ENCODE measurements at regions not wholly inside any gene's neighbourhood (a gene's known extent, or its start where the extent isn't known, plus 50 kb on each side); places are given as distances from the start of the nearest gene placed in this dataset.

- no peaks in the 10 kb centered on the region for H3K9me3 ChIP-seq (ENCODE audit: control insufficient read depth in 2 of 2, low read length in 2 of 2)
- H3K27ac ChIP-seq (ENCODE audit: low read length) = no peak overlapping the region
- no peaks in the 10 kb centered on the region for H3K36me3 ChIP-seq (ENCODE audit: control insufficient read depth in 2 of 2, insufficient read depth in 2 of 2, low read length in 2 of 2)
- no peaks in the 10 kb centered on the region for H3K4me1 ChIP-seq (ENCODE audit: control insufficient read depth, insufficient read depth, low read length)
- no peaks in the 10 kb centered on the region for H3K27me3 ChIP-seq (ENCODE audit: control insufficient read depth in 1 of 2, insufficient read depth in 2 of 2, low read length in 2 of 2)
- H3K9ac ChIP-seq (ENCODE audit: low read length in 2 of 2) = no peak overlapping the region
- no peak overlapping the region for H3K4me3 ChIP-seq (ENCODE audit: low read length in 2 of 2)
Observed at GRCh38 chr16:52005551-52005950, 541.4 kb downstream of the TOX3 start.

GRCh38 chr16:52004343-52004742 lies 542.6 kb downstream of the TOX3 start:
- Histone ChIP-seq H3K4me1 (ENCODE audit: control insufficient read depth, insufficient read depth, low read length) (no peaks in the 10 kb centered on the region), H3K9ac (ENCODE audit: low read length in 2 of 2) (no peak overlapping the region), H3K27ac (ENCODE audit: low read length) (no peak overlapping the region), H3K36me3 (ENCODE audit: control insufficient read depth in 2 of 2, insufficient read depth in 2 of 2, low read length in 2 of 2) (no peaks in the 10 kb centered on the region), H3K9me3 (ENCODE audit: control insufficient read depth in 2 of 2, low read length in 2 of 2) (no peaks in the 10 kb centered on the region), H3K27me3 (ENCODE audit: control insufficient read depth in 1 of 2, insufficient read depth in 2 of 2, low read length in 2 of 2) (no peaks in the 10 kb centered on the region), H3K4me3 (ENCODE audit: low read length in 2 of 2) (no peak overlapping the region)

GRCh38 chr16:52002026-52002425 lies 544.9 kb downstream of the TOX3 start:
- Histone ChIP-seq H3K4me3 (ENCODE audit: low read length in 2 of 2) (no peak overlapping the region), H3K4me1 (ENCODE audit: control insufficient read depth, insufficient read depth, low read length) (no peaks in the 10 kb centered on the region), H3K36me3 (ENCODE audit: control insufficient read depth in 2 of 2, insufficient read depth in 2 of 2, low read length in 2 of 2) (no peaks in the 10 kb centered on the region)

GRCh38 chr16:51996516-51996915 lies 550.4 kb downstream of the TOX3 start:
- no peaks in the 10 kb centered on the region for H3K27me3 ChIP-seq (ENCODE audit: control insufficient read depth in 1 of 2, insufficient read depth in 2 of 2, low read length in 2 of 2)
- H3K27ac ChIP-seq (ENCODE audit: low read length) = no peak overlapping the region
- no peak overlapping the region for H3K4me3 ChIP-seq (ENCODE audit: low read length in 2 of 2)
- H3K9ac ChIP-seq (ENCODE audit: low read length in 2 of 2) = no peak overlapping the region
- H3K9me3 ChIP-seq (ENCODE audit: control insufficient read depth in 2 of 2, low read length in 2 of 2) = no peaks in the 10 kb centered on the region
- no peaks in the 10 kb centered on the region for H3K36me3 ChIP-seq (ENCODE audit: control insufficient read depth in 2 of 2, insufficient read depth in 2 of 2, low read length in 2 of 2)
- H3K4me1 ChIP-seq (ENCODE audit: control insufficient read depth, insufficient read depth, low read length) = no peaks in the 10 kb centered on the region

More at GRCh38 chr16:52002026-52002425, 544.9 kb downstream of the TOX3 start:
- Histone ChIP-seq H3K9ac (ENCODE audit: low read length in 2 of 2) (no peak overlapping the region), H3K27me3 (ENCODE audit: control insufficient read depth in 1 of 2, insufficient read depth in 2 of 2, low read length in 2 of 2) (no peaks in the 10 kb centered on the region), H3K27ac (ENCODE audit: low read length) (no peak overlapping the region), H3K9me3 (ENCODE audit: control insufficient read depth in 2 of 2, low read length in 2 of 2) (no peaks in the 10 kb centered on the region)

- Histone ChIP-seq H3K27me3 (ENCODE audit: control insufficient read depth in 1 of 2, insufficient read depth in 2 of 2, low read length in 2 of 2) (no peaks in the 10 kb centered on the region), H3K9ac (ENCODE audit: low read length in 2 of 2) (no peak overlapping the region), H3K27ac (ENCODE audit: low read length) (no peak overlapping the region), H3K4me3 (ENCODE audit: low read length in 2 of 2) (no peak overlapping the region), H3K36me3 (ENCODE audit: control insufficient read depth in 2 of 2, insufficient read depth in 2 of 2, low read length in 2 of 2) (no peaks in the 10 kb centered on the region), H3K9me3 (ENCODE audit: control insufficient read depth in 2 of 2, low read length in 2 of 2) (no peaks in the 10 kb centered on the region), H3K4me1 (ENCODE audit: control insufficient read depth, insufficient read depth, low read length) (no peaks in the 10 kb centered on the region)
Observed at GRCh38 chr16:51994597-51994996, 552.3 kb downstream of the TOX3 start.

- Histone ChIP-seq H3K9ac (ENCODE audit: low read length in 2 of 2) (no peak overlapping the region), H3K9me3 (ENCODE audit: control insufficient read depth in 2 of 2, low read length in 2 of 2) (no peaks in the 10 kb centered on the region), H3K4me1 (ENCODE audit: control insufficient read depth, insufficient read depth, low read length) (no peaks in the 10 kb centered on the region), H3K27me3 (ENCODE audit: control insufficient read depth in 1 of 2, insufficient read depth in 2 of 2, low read length in 2 of 2) (no peaks in the 10 kb centered on the region), H3K36me3 (ENCODE audit: control insufficient read depth in 2 of 2, insufficient read depth in 2 of 2, low read length in 2 of 2) (no peaks in the 10 kb centered on the region), H3K27ac (ENCODE audit: low read length) (no peak overlapping the region), H3K4me3 (ENCODE audit: low read length in 2 of 2) (no peak overlapping the region)
Observed at GRCh38 chr16:51989637-51990230, 557.2 kb downstream of the TOX3 start.

GRCh38 chr16:51988977-51989376 lies 558.0 kb downstream of the TOX3 start:
- no peaks in the 10 kb centered on the region for H3K4me1 ChIP-seq (ENCODE audit: control insufficient read depth, insufficient read depth, low read length)
- no peak overlapping the region for H3K27ac ChIP-seq (ENCODE audit: low read length)
- no peaks in the 10 kb centered on the region for H3K36me3 ChIP-seq (ENCODE audit: control insufficient read depth in 2 of 2, insufficient read depth in 2 of 2, low read length in 2 of 2)
- no peaks in the 10 kb centered on the region for H3K27me3 ChIP-seq (ENCODE audit: control insufficient read depth in 1 of 2, insufficient read depth in 2 of 2, low read length in 2 of 2)
- H3K4me3 ChIP-seq (ENCODE audit: low read length in 2 of 2) = no peak overlapping the region
- H3K9ac ChIP-seq (ENCODE audit: low read length in 2 of 2) = no peak overlapping the region
- no peaks in the 10 kb centered on the region for H3K9me3 ChIP-seq (ENCODE audit: control insufficient read depth in 2 of 2, low read length in 2 of 2)

- Histone ChIP-seq H3K27ac (ENCODE audit: low read length) (no peak overlapping the region), H3K9ac (ENCODE audit: low read length in 2 of 2) (no peak overlapping the region), H3K27me3 (ENCODE audit: control insufficient read depth in 1 of 2, insufficient read depth in 2 of 2, low read length in 2 of 2) (no peaks in the 10 kb centered on the region)
Observed at GRCh38 chr16:51987519-51987918, 559.4 kb downstream of the TOX3 start.

GRCh38 chr16:51986717-51987116 lies 560.2 kb downstream of the TOX3 start:
- Histone ChIP-seq H3K36me3 (ENCODE audit: control insufficient read depth in 2 of 2, insufficient read depth in 2 of 2, low read length in 2 of 2) (no peaks in the 10 kb centered on the region), H3K27me3 (ENCODE audit: control insufficient read depth in 1 of 2, insufficient read depth in 2 of 2, low read length in 2 of 2) (no peaks in the 10 kb centered on the region), H3K27ac (ENCODE audit: low read length) (no peak overlapping the region), H3K9ac (ENCODE audit: low read length in 2 of 2) (no peak overlapping the region), H3K4me3 (ENCODE audit: low read length in 2 of 2) (no peak overlapping the region), H3K4me1 (ENCODE audit: control insufficient read depth, insufficient read depth, low read length) (no peaks in the 10 kb centered on the region), H3K9me3 (ENCODE audit: control insufficient read depth in 2 of 2, low read length in 2 of 2) (no peaks in the 10 kb centered on the region)

More at GRCh38 chr16:51987519-51987918, 559.4 kb downstream of the TOX3 start:
- Histone ChIP-seq H3K36me3 (ENCODE audit: control insufficient read depth in 2 of 2, insufficient read depth in 2 of 2, low read length in 2 of 2) (no peaks in the 10 kb centered on the region), H3K4me1 (ENCODE audit: control insufficient read depth, insufficient read depth, low read length) (no peaks in the 10 kb centered on the region), H3K9me3 (ENCODE audit: control insufficient read depth in 2 of 2, low read length in 2 of 2) (no peaks in the 10 kb centered on the region), H3K4me3 (ENCODE audit: low read length in 2 of 2) (no peak overlapping the region)

- H3K4me1 ChIP-seq (ENCODE audit: control insufficient read depth, insufficient read depth, low read length) = no peaks in the 10 kb centered on the region
- no peak overlapping the region for H3K27ac ChIP-seq (ENCODE audit: low read length)
- H3K27me3 ChIP-seq (ENCODE audit: control insufficient read depth in 1 of 2, insufficient read depth in 2 of 2, low read length in 2 of 2) = no peaks in the 10 kb centered on the region
- H3K36me3 ChIP-seq (ENCODE audit: control insufficient read depth in 2 of 2, insufficient read depth in 2 of 2, low read length in 2 of 2) = no peaks in the 10 kb centered on the region
- no peak overlapping the region for H3K9ac ChIP-seq (ENCODE audit: low read length in 2 of 2)
- no peak overlapping the region for H3K4me3 ChIP-seq (ENCODE audit: low read length in 2 of 2)
- H3K9me3 ChIP-seq (ENCODE audit: control insufficient read depth in 2 of 2, low read length in 2 of 2) = no peaks in the 10 kb centered on the region
Observed at GRCh38 chr16:51986301-51986700, 560.6 kb downstream of the TOX3 start.

GRCh38 chr16:51985126-51985525 lies 561.8 kb downstream of the TOX3 start:
- no peak overlapping the region for H3K9ac ChIP-seq (ENCODE audit: low read length in 2 of 2)
- H3K27me3 ChIP-seq (ENCODE audit: control insufficient read depth in 1 of 2, insufficient read depth in 2 of 2, low read length in 2 of 2) = no peaks in the 10 kb centered on the region
- no peak overlapping the region for H3K27ac ChIP-seq (ENCODE audit: low read length)
- H3K9me3 ChIP-seq (ENCODE audit: control insufficient read depth in 2 of 2, low read length in 2 of 2) = no peaks in the 10 kb centered on the region
- H3K4me1 ChIP-seq (ENCODE audit: control insufficient read depth, insufficient read depth, low read length) = no peaks in the 10 kb centered on the region
- H3K4me3 ChIP-seq (ENCODE audit: low read length in 2 of 2) = no peak overlapping the region
- no peaks in the 10 kb centered on the region for H3K36me3 ChIP-seq (ENCODE audit: control insufficient read depth in 2 of 2, insufficient read depth in 2 of 2, low read length in 2 of 2)

Measured in stomach smooth muscle (tissue), 2 donors.